Naive thymus-derived CD4-positive, alpha-beta T cell (primary cell): ENCODE measurements at regions not wholly inside any gene's neighbourhood (a gene's known extent, or its start where the extent isn't known, plus 50 kb on each side); places are given as distances from the start of the nearest gene placed in this dataset.

Source experiments
- ATAC-seq: fragments of 150-1000 bp; cut with Tn5 transposase; 2 replicates; pipeline ENCODE4 v1.10.0; 2021; ENCODE audit warnings: mild to moderate bottlenecking, moderate library complexity
- CTCF ChIA-PET: fragments of 350-600 bp; sonication (Branson Sonifier 250); formaldehyde crosslinking; loops from one replicate; lab custom pipeline; 2021; ENCODE audit warnings: antibody characterized with exemption; lab: Charles Lee
- POLR2A ChIA-PET: fragments of 350-600 bp; sonication (Branson Sonifier 250); formaldehyde crosslinking; loops from one replicate; lab custom pipeline; 2021; ENCODE audit warnings: antibody characterized with exemption, inconsistent platforms; lab: Charles Lee
- DNase-seq, 9 donors: peaks; one replicate each; pipeline versions ENCODE4 v3.0.0 to v3.0.0-alpha.2; 2020 to 2022; ENCODE audit warnings: mixed read lengths in 1 of 9
- H3K27ac ChIP-seq: one replicate; pipeline ENCODE4 v1.7.0; 2013; ENCODE audit warnings: mild to moderate bottlenecking, low read depth, low read length, moderate library complexity
- H3K27me3 ChIP-seq, 2 donors: one replicate each; pipeline ENCODE4 v1.7.0; 2013; ENCODE audit warnings: low read length in 2 of 2, mild to moderate bottlenecking in 2 of 2, moderate library complexity in 2 of 2; ENCODE audit not compliant: control insufficient read depth in 2 of 2, insufficient read depth in 2 of 2
- H3K36me3 ChIP-seq, 3 experiments: 1 replicate in 2 of 3; 2 replicates in 1 of 3; pipeline ENCODE4 v1.7.0; 2013; ENCODE audit warnings: low read length in 3 of 3, mild to moderate bottlenecking in 3 of 3, moderate library complexity in 1 of 3; ENCODE audit not compliant: insufficient read depth in 3 of 3, control insufficient read depth in 2 of 3
- H3K4me1 ChIP-seq, 2 donors: one replicate each; pipeline ENCODE4 v1.7.0; 2013; ENCODE audit warnings: low read length in 2 of 2, mild to moderate bottlenecking in 2 of 2, moderate library complexity in 1 of 2; ENCODE audit not compliant: control insufficient read depth in 2 of 2, insufficient read depth in 2 of 2
- H3K4me3 ChIP-seq: 2 replicates; pipeline ENCODE4 v1.7.0; 2013; ENCODE audit warnings: mild to moderate bottlenecking, low read length
- H3K9me3 ChIP-seq, 3 experiments: 1 replicate in 2 of 3; 2 replicates in 1 of 3; pipeline ENCODE4 v1.7.0; 2013; ENCODE audit warnings: low read length in 3 of 3; ENCODE audit not compliant: control insufficient read depth in 2 of 3
- H3K27ac Mint-ChIP-seq, 9 donors: one replicate each; pipeline ENCODE4 v1.8.0; 2020 to 2022; ENCODE audit warnings: mixed read lengths in 9 of 9, mild to moderate bottlenecking in 8 of 9, moderate library complexity in 5 of 9, inconsistent platforms in 2 of 9
- H3K27me3 Mint-ChIP-seq, 5 donors: one replicate each; pipeline ENCODE4 v1.8.0; 2021 to 2022; ENCODE audit warnings: mixed read lengths in 5 of 5, mild to moderate bottlenecking in 1 of 5
- H3K36me3 Mint-ChIP-seq, 5 donors: one replicate each; pipeline ENCODE4 v1.8.0; 2020 to 2022; ENCODE audit warnings: mixed read lengths in 5 of 5, mild to moderate bottlenecking in 3 of 5, inconsistent platforms in 1 of 5
- H3K4me1 Mint-ChIP-seq, 7 donors: one replicate each; pipeline ENCODE4 v1.8.0; 2020 to 2022; ENCODE audit warnings: mixed read lengths in 7 of 7, mild to moderate bottlenecking in 3 of 7, inconsistent platforms in 1 of 7
- H3K4me3 Mint-ChIP-seq, 10 donors: one replicate each; pipeline ENCODE4 v1.8.0; 2020 to 2022; ENCODE audit warnings: mild to moderate bottlenecking in 10 of 10, mixed read lengths in 10 of 10, moderate library complexity in 6 of 10, inconsistent platforms in 2 of 10
- H3K9me3 Mint-ChIP-seq, 11 donors: one replicate each; pipeline ENCODE4 v1.8.0; 2020 to 2022; ENCODE audit warnings: mixed read lengths in 11 of 11, mild to moderate bottlenecking in 4 of 11, inconsistent platforms in 1 of 11, moderate library complexity in 1 of 11
- intact Hi-C, 2 donors: fragments of 100-400 bp; cut with micrococcal nuclease; formaldehyde crosslinking; loops; one replicate each; pipeline ENCODE4 v1.15.1; 2023

GRCh38 chr14:98182393-98183055 lies 1089.5 kb downstream of the BCL11B start:
- DNase-seq (peak in 3 of 9 donors; percentile 44 to 58 (median 54)), ATAC-seq (peak; percentile 28)
- Histone ChIP-seq H3K36me3 (no peaks in the 10 kb centered on the region), H3K27me3 (no peaks in the 10 kb centered on the region), H3K4me1 (peaks cover 75 to 94% of the 10 kb centered on the region in 2 donors), H3K9me3 (no peaks in the 10 kb centered on the region), H3K4me3 (peak overlapping the region; percentile 0), H3K27ac (peak overlapping the region; percentile 80)
- peaks cover 0 to 12% (median 4%) of the 10 kb centered on the region in 5 donors for H3K36me3 Mint-ChIP-seq
- POLR2A ChIA-PET, result interaction anchor here (0.9 to 25.4 kb wide), 8 partner anchors 7 to 1084 kb away, joined by 3 to 501 read pairs (median 76); partner anchors contain the start of gene BCL11B
- peak overlapping the region; percentile 46 to 84 (median 68) for H3K4me3 Mint-ChIP-seq
- H3K27ac Mint-ChIP-seq, result peak overlapping the region; percentile 89 to 100 (median 97)
- intact Hi-C loops, result loop anchor here in 1 of 2 donors (1.0 to 10.0 kb wide), 2 partner anchors 9 to 458 kb away; no protein-coding TSS in a partner anchor
- peaks cover 52 to 99% (median 95%) of the 10 kb centered on the region in 7 donors for H3K4me1 Mint-ChIP-seq
- CTCF ChIA-PET, result interaction anchor here (1.4 to 18.0 kb wide), 5 partner anchors 9 to 40 kb away, joined by 4 to 279 read pairs (median 9); no protein-coding TSS in a partner anchor
- peaks cover 0 to 6% (median 0%) of the 10 kb centered on the region in 11 donors for H3K9me3 Mint-ChIP-seq
- H3K27me3 Mint-ChIP-seq, result no peaks in the 10 kb centered on the region

- Histone ChIP-seq H3K4me3 (peak overlapping the region; percentile 56), H3K9me3 (no peaks in the 10 kb centered on the region), H3K27me3 (no peaks in the 10 kb centered on the region), H3K27ac (peak overlapping the region; percentile 80), H3K4me1 (peaks cover 75 to 94% of the 10 kb centered on the region in 2 donors), H3K36me3 (no peaks in the 10 kb centered on the region)
- peaks cover 0 to 6% (median 0%) of the 10 kb centered on the region in 11 donors for H3K9me3 Mint-ChIP-seq
- POLR2A ChIA-PET, result interaction anchor here (0.7 to 25.4 kb wide), 11 partner anchors 4 to 1083 kb away, joined by 3 to 501 read pairs (median 17); partner anchors contain the start of gene BCL11B
- DNase-seq, result no peak
- H3K4me3 Mint-ChIP-seq, result peak overlapping the region; percentile 39 to 84 (median 56)
- H3K27me3 Mint-ChIP-seq, result no peaks in the 10 kb centered on the region
- H3K36me3 Mint-ChIP-seq, result peaks cover 0 to 13% (median 4%) of the 10 kb centered on the region in 5 donors
- intact Hi-C loops, result loop anchor here in 1 of 2 donors (10.0 kb wide), 1 partner anchor 459 kb away; no protein-coding TSS in a partner anchor
- ATAC-seq, result no peak
- peaks cover 54 to 100% (median 96%) of the 10 kb centered on the region in 7 donors for H3K4me1 Mint-ChIP-seq
- H3K27ac Mint-ChIP-seq, result peak overlapping the region; percentile 89 to 100 (median 97)
- CTCF ChIA-PET, result interaction anchor here (1.1 to 18.0 kb wide), 4 partner anchors 8 to 41 kb away, joined by 3 to 279 read pairs (median 7); no protein-coding TSS in a partner anchor
These were observed 1088.4 kb downstream of the BCL11B start for GRCh38 chr14:98183556-98183955.

- H3K4me1 Mint-ChIP-seq, result peaks cover 57 to 100% (median 97%) of the 10 kb centered on the region in 7 donors
- peaks cover 0 to 17% (median 4%) of the 10 kb centered on the region in 5 donors for H3K36me3 Mint-ChIP-seq
- Histone ChIP-seq H3K27ac (peak overlapping the region; percentile 80), H3K4me3 (peak overlapping the region; percentile 56), H3K9me3 (no peaks in the 10 kb centered on the region), H3K27me3 (no peaks in the 10 kb centered on the region), H3K36me3 (no peaks in the 10 kb centered on the region), H3K4me1 (peaks cover 84 to 93% of the 10 kb centered on the region in 2 donors)
- DNase-seq, result no peak
- H3K27ac Mint-ChIP-seq, result peak overlapping the region; percentile 89 to 100 (median 97)
- POLR2A ChIA-PET, result interaction anchor here (0.6 to 25.4 kb wide), 11 partner anchors 5 to 1082 kb away, joined by 3 to 501 read pairs (median 17); partner anchors contain the start of gene BCL11B
- peak overlapping the region; percentile 63 to 84 (median 76) for H3K4me3 Mint-ChIP-seq
- intact Hi-C loops, result loop anchor here in 1 of 2 donors (10.0 kb wide), 1 partner anchor 460 kb away; no protein-coding TSS in a partner anchor
- ATAC-seq, result no peak
- H3K9me3 Mint-ChIP-seq, result peaks cover 0 to 6% (median 0%) of the 10 kb centered on the region in 11 donors
- H3K27me3 Mint-ChIP-seq, result no peaks in the 10 kb centered on the region
- CTCF ChIA-PET, result interaction anchor here (1.1 to 18.0 kb wide), 3 partner anchors 9 to 42 kb away, joined by 3 to 279 read pairs (median 5); no protein-coding TSS in a partner anchor
These were observed 1087.5 kb downstream of the BCL11B start for GRCh38 chr14:98184457-98184856.

GRCh38 chr14:98185036-98185435 lies 1087.0 kb downstream of the BCL11B start:
- Mint-ChIP-seq H3K36me3 (peaks cover 0 to 17% (median 4%) of the 10 kb centered on the region in 5 donors), H3K4me1 (peaks cover 57 to 100% (median 96%) of the 10 kb centered on the region in 7 donors), H3K4me3 (peak overlapping the region; percentile 63 to 84 (median 76)), H3K27me3 (no peaks in the 10 kb centered on the region), H3K9me3 (peaks cover 0 to 6% (median 0%) of the 10 kb centered on the region in 11 donors), H3K27ac (peak overlapping the region; percentile 89 to 100 (median 97))
- no peaks in the 10 kb centered on the region for H3K9me3 ChIP-seq
- H3K36me3 ChIP-seq, result no peaks in the 10 kb centered on the region
- CTCF ChIA-PET, result interaction anchor here (1.2 to 18.0 kb wide), 4 partner anchors 42 to 1078 kb away, joined by 3 to 279 read pairs (median 4); no protein-coding TSS in a partner anchor
- ATAC-seq (no peak), DNase-seq (peak in 1 of 9 donors; percentile 9)
- peak overlapping the region; percentile 80 for H3K27ac ChIP-seq
- H3K27me3 ChIP-seq, result no peaks in the 10 kb centered on the region
- POLR2A ChIA-PET, result interaction anchor here (0.5 to 25.4 kb wide), 15 partner anchors 6 to 1082 kb away, joined by 3 to 501 read pairs (median 4); partner anchors contain the start of gene BCL11B
- H3K4me1 ChIP-seq, result peaks cover 90% of the 10 kb centered on the region in 2 donors
- intact Hi-C loops, result loop anchor here (5.0 to 10.0 kb wide), 4 partner anchors 208 to 747 kb away; no protein-coding TSS in a partner anchor
- peak overlapping the region; percentile 56 for H3K4me3 ChIP-seq

GRCh38 chr14:98186140-98186539 lies 1085.9 kb downstream of the BCL11B start:
- Histone ChIP-seq H3K4me3 (no peak overlapping the region), H3K9me3 (no peaks in the 10 kb centered on the region), H3K27ac (peak overlapping the region; percentile 80), H3K36me3 (no peaks in the 10 kb centered on the region), H3K27me3 (no peaks in the 10 kb centered on the region), H3K4me1 (peaks cover 95 to 98% of the 10 kb centered on the region in 2 donors)
- Mint-ChIP-seq H3K27ac (peak overlapping the region; percentile 89 to 100 (median 97)), H3K4me3 (peak overlapping the region in 9 of 10 donors; percentile 48 to 84 (median 75)), H3K9me3 (peaks cover 0 to 6% (median 0%) of the 10 kb centered on the region in 11 donors), H3K4me1 (peaks cover 64 to 100% (median 98%) of the 10 kb centered on the region in 7 donors), H3K27me3 (no peaks in the 10 kb centered on the region), H3K36me3 (peaks cover 0 to 20% (median 4%) of the 10 kb centered on the region in 5 donors)
- ChIA-PET POLR2A (interaction anchor here (0.5 to 25.4 kb wide), 18 partner anchors 7 to 1088 kb away, joined by 3 to 501 read pairs (median 4); partner anchors contain the start of gene BCL11B), CTCF (interaction anchor here (0.7 to 18.0 kb wide), 10 partner anchors 9 to 1086 kb away, joined by 3 to 279 read pairs (median 4); partner anchors contain the start of gene BCL11B)
- intact Hi-C loops, result loop anchor here (5.0 to 10.0 kb wide), 4 partner anchors 209 to 746 kb away; no protein-coding TSS in a partner anchor
- ATAC-seq (no peak), DNase-seq (no peak)
